ENCODE measurements at regions not wholly inside any gene's neighbourhood (a gene's known extent, or its start where the extent isn't known, plus 50 kb on each side); places are given as distances from the start of the nearest gene placed in this dataset.
"Not testable (repeated sequence)": the region's sequence is repeated elsewhere in the genome, so short reads cannot be mapped to it uniquely, and the experiment has no call there.

DNA sequence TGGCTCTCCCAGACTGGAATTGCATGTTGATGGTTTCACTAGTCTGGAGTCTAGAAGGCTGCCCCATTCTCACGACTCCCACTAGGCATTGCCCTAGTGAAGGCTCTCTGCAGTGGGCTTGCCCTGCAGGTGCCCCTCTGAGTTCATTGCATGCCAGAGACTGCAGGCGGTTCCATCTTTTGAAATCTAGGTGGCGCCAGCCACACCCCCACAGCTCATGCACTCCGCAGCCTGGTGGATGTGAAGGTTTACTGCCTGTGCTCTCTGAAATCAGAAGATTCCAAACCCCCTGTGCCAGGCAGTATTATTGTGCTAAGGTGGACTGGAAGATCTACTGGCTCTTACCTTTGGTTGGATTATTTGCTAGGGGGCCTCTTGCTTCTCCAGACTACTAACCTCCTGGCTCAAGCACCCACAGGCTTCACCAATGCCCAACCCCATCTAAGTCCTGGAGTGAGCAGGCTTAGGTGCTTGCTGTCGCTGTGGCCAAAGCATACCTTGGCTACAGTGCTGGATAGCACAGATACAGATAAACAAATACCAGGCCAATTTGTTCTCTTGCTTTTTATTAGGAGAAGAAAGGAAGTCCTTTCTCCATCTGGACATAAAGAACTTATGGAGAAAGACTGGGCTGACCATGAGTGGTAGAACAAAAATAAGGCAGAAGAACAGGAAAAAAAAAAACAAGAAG lies 83.5 kb upstream of the SIM2 start:
- peaks cover 0 to 15% (median 0%) of the 10 kb centered on the region in 4 donors for H3K27me3 ChIP-seq (ENCODE audit: control insufficient read depth in 4 of 4, insufficient read depth in 4 of 4, low read length in 3 of 4)
- H3K27ac ChIP-seq (ENCODE audit: low read depth in 1 of 2, low read length in 2 of 2) = no peak overlapping the region
- WGBS = 75% methylated on average over 5 of the region's 5 CpGs
- no peak for DNase-seq (ENCODE audit: low spot score)
- H3K9ac ChIP-seq (ENCODE audit: low read depth in 1 of 2, low read length in 2 of 2) = no peak overlapping the region
- no peak for TF ChIP-seq SP1 (IDR thresholded peaks at IDR 0.05)
- TF ChIP-seq EGR1 (IDR thresholded peaks at IDR 0.05; ENCODE audit: low read depth in 2 of 2) = no peak
- no peak for TF ChIP-seq FOXA1 (IDR thresholded peaks at IDR 0.05)
- no peak for TF ChIP-seq YY1 (IDR thresholded peaks at IDR 0.05)
- H3K36me3 ChIP-seq (ENCODE audit: control insufficient read depth in 4 of 4, insufficient read depth in 3 of 4, low read depth in 1 of 4, low read length in 3 of 4) = no peaks in the 10 kb centered on the region
- H3K4me1 ChIP-seq (ENCODE audit: control insufficient read depth in 4 of 4, insufficient read depth in 4 of 4, low read length in 3 of 4) = no peaks in the 10 kb centered on the region
- H3K9me3 ChIP-seq (ENCODE audit: control insufficient read depth in 4 of 4, low read length in 3 of 4) = peaks cover 0 to 6% (median under 1%) of the 10 kb centered on the region in 4 donors
- H3K4me3 ChIP-seq (ENCODE audit: low read depth in 1 of 3, low read length in 3 of 3) = no peak overlapping the region

DNA sequence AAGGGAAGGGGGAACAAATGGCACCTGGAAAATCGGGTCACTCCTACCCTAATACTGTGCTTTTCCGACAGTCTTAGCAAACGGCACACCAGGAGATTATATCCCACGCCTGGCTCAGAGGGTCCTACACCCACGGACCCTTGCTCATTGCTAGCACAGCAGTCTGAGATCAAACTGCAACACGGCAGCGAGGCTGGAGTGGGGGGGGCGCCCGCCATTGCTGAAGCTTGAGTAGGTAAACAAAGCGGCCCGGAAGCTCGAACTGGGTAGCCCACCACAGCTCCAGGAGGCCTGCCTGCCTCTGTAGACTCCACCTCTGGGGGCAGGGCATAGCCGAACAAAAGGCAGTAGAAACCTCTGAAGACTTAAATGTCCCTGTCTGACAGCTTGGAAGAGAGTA lies 82.1 kb upstream of the SIM2 start:
- H3K27ac ChIP-seq (ENCODE audit: low read depth in 1 of 2, low read length in 2 of 2); H3K4me3 ChIP-seq (ENCODE audit: low read depth in 1 of 3, low read length in 3 of 3); H3K4me1 ChIP-seq (ENCODE audit: control insufficient read depth in 4 of 4, insufficient read depth in 4 of 4, low read length in 3 of 4); H3K36me3 ChIP-seq (ENCODE audit: control insufficient read depth in 4 of 4, insufficient read depth in 3 of 4, low read depth in 1 of 4, low read length in 3 of 4); DNase-seq (ENCODE audit: low spot score); H3K9me3 ChIP-seq (ENCODE audit: control insufficient read depth in 4 of 4, low read length in 3 of 4); H3K9ac ChIP-seq (ENCODE audit: low read depth in 1 of 2, low read length in 2 of 2): not testable (repeated sequence)
- WGBS = 83% methylated on average over 13 of the region's 13 CpGs
- H3K27me3 ChIP-seq (ENCODE audit: control insufficient read depth in 4 of 4, insufficient read depth in 4 of 4, low read length in 3 of 4) = peaks cover 0 to 15% (median 0%) of the 10 kb centered on the region in 4 donors

DNA sequence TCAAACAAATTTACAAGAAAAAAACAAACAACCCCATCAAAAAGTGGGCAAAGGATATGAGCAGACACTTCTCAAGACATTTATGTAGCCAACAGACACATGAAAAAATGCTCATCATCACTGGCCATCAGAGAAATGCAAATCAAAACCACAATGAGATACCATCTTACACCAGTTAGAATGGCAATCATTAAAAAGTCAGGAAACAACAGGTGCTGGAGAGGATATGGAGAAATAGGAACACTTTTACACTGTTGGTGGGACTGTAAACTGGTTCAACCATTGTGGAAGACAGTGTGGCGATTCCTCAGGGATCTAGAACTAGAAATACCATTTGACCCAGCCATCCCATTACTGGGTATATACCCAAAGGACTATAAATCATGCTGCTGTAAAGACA lies 77.1 kb upstream of the SIM2 start:
- 50% methylated on average over 1 of the region's 1 CpG for WGBS
- DNase-seq (ENCODE audit: low spot score); H3K4me3 ChIP-seq (ENCODE audit: low read depth in 1 of 3, low read length in 3 of 3); H3K9me3 ChIP-seq (ENCODE audit: control insufficient read depth in 4 of 4, low read length in 3 of 4); H3K27me3 ChIP-seq (ENCODE audit: control insufficient read depth in 4 of 4, insufficient read depth in 4 of 4, low read length in 3 of 4); H3K36me3 ChIP-seq (ENCODE audit: control insufficient read depth in 4 of 4, insufficient read depth in 3 of 4, low read depth in 1 of 4, low read length in 3 of 4); H3K4me1 ChIP-seq (ENCODE audit: control insufficient read depth in 4 of 4, insufficient read depth in 4 of 4, low read length in 3 of 4); H3K27ac ChIP-seq (ENCODE audit: low read depth in 1 of 2, low read length in 2 of 2); H3K9ac ChIP-seq (ENCODE audit: low read depth in 1 of 2, low read length in 2 of 2): not testable (repeated sequence)

DNA sequence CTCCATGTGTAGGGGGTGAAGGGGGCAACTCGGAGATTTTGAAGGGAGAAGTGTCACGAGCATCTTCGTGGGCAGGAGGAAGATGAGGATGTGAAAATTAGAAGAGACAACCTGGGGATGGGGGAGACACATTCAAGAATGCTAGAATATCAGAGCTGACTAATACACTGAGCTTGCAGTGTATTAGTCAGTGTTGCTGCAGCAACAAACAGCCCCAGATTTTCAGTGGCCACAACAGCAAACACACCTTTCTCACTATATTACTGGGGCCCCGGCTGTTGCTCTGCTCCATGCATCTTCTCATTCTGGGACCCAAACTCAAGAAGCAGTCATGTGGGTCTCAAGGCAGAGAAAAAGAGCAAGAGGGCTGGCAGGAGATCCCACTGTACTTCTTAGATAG lies 74.8 kb upstream of the SIM2 start:
- Histone ChIP-seq H3K36me3 (ENCODE audit: control insufficient read depth in 4 of 4, insufficient read depth in 3 of 4, low read depth in 1 of 4, low read length in 3 of 4) (no peaks in the 10 kb centered on the region), H3K4me3 (ENCODE audit: low read depth in 1 of 3, low read length in 3 of 3) (no peak overlapping the region), H3K9ac (ENCODE audit: low read depth in 1 of 2, low read length in 2 of 2) (no peak overlapping the region), H3K4me1 (ENCODE audit: control insufficient read depth in 4 of 4, insufficient read depth in 4 of 4, low read length in 3 of 4) (no peaks in the 10 kb centered on the region), H3K27me3 (ENCODE audit: control insufficient read depth in 4 of 4, insufficient read depth in 4 of 4, low read length in 3 of 4) (no peaks in the 10 kb centered on the region), H3K27ac (ENCODE audit: low read depth in 1 of 2, low read length in 2 of 2) (no peak overlapping the region), H3K9me3 (ENCODE audit: control insufficient read depth in 4 of 4, low read length in 3 of 4) (no peaks in the 10 kb centered on the region)
- DNase-seq (ENCODE audit: low spot score) = no peak
- TF ChIP-seq SP1 (IDR thresholded peaks at IDR 0.05) = no peak
- no peak for TF ChIP-seq HNF4A (conservative IDR thresholded peaks at IDR 0.05)
- TF ChIP-seq, protein P1, sequence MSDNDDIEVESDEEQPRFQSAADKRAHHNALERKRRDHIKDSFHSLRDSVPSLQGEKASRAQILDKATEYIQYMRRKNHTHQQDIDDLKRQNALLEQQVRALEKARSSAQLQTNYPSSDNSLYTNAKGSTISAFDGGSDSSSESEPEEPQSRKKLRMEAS (IDR thresholded peaks at IDR 0.05) = no peak
- TF ChIP-seq GABPA (IDR thresholded peaks at IDR 0.05 in 1 of 2, conservative IDR thresholded peaks at IDR 0.05 in 1 of 2) = no peak
- no peak for TF ChIP-seq RAD21 (IDR thresholded peaks at IDR 0.05)
- no peak for TF ChIP-seq TAF1 (conservative IDR thresholded peaks at IDR 0.05)
- TF ChIP-seq, protein P2, sequence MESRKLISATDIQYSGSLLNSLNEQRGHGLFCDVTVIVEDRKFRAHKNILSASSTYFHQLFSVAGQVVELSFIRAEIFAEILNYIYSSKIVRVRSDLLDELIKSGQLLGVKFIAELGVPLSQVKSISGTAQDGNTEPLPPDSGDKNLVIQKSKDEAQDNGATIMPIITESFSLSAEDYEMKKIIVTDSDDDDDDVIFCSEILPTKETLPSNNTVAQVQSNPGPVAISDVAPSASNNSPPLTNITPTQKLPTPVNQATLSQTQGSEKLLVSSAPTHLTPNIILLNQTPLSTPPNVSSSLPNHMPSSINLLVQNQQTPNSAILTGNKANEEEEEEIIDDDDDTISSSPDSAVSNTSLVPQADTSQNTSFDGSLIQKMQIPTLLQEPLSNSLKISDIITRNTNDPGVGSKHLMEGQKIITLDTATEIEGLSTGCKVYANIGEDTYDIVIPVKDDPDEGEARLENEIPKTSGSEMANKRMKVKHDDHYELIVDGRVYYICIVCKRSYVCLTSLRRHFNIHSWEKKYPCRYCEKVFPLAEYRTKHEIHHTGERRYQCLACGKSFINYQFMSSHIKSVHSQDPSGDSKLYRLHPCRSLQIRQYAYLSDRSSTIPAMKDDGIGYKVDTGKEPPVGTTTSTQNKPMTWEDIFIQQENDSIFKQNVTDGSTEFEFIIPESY (IDR thresholded peaks at IDR 0.05) = no peak
- TF ChIP-seq, protein P3, sequence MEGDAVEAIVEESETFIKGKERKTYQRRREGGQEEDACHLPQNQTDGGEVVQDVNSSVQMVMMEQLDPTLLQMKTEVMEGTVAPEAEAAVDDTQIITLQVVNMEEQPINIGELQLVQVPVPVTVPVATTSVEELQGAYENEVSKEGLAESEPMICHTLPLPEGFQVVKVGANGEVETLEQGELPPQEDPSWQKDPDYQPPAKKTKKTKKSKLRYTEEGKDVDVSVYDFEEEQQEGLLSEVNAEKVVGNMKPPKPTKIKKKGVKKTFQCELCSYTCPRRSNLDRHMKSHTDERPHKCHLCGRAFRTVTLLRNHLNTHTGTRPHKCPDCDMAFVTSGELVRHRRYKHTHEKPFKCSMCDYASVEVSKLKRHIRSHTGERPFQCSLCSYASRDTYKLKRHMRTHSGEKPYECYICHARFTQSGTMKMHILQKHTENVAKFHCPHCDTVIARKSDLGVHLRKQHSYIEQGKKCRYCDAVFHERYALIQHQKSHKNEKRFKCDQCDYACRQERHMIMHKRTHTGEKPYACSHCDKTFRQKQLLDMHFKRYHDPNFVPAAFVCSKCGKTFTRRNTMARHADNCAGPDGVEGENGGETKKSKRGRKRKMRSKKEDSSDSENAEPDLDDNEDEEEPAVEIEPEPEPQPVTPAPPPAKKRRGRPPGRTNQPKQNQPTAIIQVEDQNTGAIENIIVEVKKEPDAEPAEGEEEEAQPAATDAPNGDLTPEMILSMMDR (IDR thresholded peaks at IDR 0.05; ENCODE audit: low read depth, low read length, missing input control) = no peak
- TF ChIP-seq NR2F2 (IDR thresholded peaks at IDR 0.05) = no peak
- TF ChIP-seq, protein P4, sequence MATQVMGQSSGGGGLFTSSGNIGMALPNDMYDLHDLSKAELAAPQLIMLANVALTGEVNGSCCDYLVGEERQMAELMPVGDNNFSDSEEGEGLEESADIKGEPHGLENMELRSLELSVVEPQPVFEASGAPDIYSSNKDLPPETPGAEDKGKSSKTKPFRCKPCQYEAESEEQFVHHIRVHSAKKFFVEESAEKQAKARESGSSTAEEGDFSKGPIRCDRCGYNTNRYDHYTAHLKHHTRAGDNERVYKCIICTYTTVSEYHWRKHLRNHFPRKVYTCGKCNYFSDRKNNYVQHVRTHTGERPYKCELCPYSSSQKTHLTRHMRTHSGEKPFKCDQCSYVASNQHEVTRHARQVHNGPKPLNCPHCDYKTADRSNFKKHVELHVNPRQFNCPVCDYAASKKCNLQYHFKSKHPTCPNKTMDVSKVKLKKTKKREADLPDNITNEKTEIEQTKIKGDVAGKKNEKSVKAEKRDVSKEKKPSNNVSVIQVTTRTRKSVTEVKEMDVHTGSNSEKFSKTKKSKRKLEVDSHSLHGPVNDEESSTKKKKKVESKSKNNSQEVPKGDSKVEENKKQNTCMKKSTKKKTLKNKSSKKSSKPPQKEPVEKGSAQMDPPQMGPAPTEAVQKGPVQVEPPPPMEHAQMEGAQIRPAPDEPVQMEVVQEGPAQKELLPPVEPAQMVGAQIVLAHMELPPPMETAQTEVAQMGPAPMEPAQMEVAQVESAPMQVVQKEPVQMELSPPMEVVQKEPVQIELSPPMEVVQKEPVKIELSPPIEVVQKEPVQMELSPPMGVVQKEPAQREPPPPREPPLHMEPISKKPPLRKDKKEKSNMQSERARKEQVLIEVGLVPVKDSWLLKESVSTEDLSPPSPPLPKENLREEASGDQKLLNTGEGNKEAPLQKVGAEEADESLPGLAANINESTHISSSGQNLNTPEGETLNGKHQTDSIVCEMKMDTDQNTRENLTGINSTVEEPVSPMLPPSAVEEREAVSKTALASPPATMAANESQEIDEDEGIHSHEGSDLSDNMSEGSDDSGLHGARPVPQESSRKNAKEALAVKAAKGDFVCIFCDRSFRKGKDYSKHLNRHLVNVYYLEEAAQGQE (IDR thresholded peaks at IDR 0.05) = no peak
- no peak for TF ChIP-seq RXRA (IDR thresholded peaks at IDR 0.05)
- TF ChIP-seq, protein P5, sequence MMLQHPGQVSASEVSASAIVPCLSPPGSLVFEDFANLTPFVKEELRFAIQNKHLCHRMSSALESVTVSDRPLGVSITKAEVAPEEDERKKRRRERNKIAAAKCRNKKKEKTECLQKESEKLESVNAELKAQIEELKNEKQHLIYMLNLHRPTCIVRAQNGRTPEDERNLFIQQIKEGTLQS (IDR thresholded peaks at IDR 0.05) = no peak
- no peak for TF ChIP-seq JUND (IDR thresholded peaks at IDR 0.05)
- WGBS = 85% methylated on average over 4 of the region's 4 CpGs

Measured in liver (tissue), 8 donors.